MCF 10A (cell line): ENCODE measurements at regions not wholly inside any gene's neighbourhood (a gene's known extent, or its start where the extent isn't known, plus 50 kb on each side); places are given as distances from the start of the nearest gene placed in this dataset.

Experiments
- BruUV-seq: library from RNA; stranded (reverse); fragments of 400-500 nt; replicated peaks from 2 replicates; lab custom pipeline; 2021; lab: Mats Ljungman, UMichigan
- CTCF ChIA-PET: fragments of 300-600 bp; sonication (Branson Sonifier 250); formaldehyde crosslinking; extraction: SDS; loops from one replicate; lab custom pipeline; 2021; ENCODE audit warnings: antibody characterized with exemption, inconsistent platforms; lab: Yijun Ruan, JAX
- POLR2A ChIA-PET: fragments of 300-600, 350-650 bp; sonication (Branson Sonifier 250); formaldehyde crosslinking; extraction: SDS; loops from one replicate; lab custom pipeline; 2020; ENCODE audit warnings: antibody characterized with exemption, inconsistent platforms; lab: Yijun Ruan, JAX
- DNase-seq: peaks from one replicate; pipeline ENCODE4 v3.0.0-alpha.2; 2018; ENCODE audit not compliant: unreplicated experiment
- H3K27ac Mint-ChIP-seq: one replicate; pipeline ENCODE4 v1.8.0; 2022; ENCODE audit warnings: mild to moderate bottlenecking, low read depth, mixed read lengths; ENCODE audit not compliant: unreplicated experiment
- H3K27me3 Mint-ChIP-seq: one replicate; pipeline ENCODE4 v1.8.0; 2022; ENCODE audit warnings: mixed read lengths; ENCODE audit not compliant: insufficient read depth, unreplicated experiment
- H3K36me3 Mint-ChIP-seq: one replicate; pipeline ENCODE4 v1.8.0; 2022; ENCODE audit warnings: mild to moderate bottlenecking, moderate library complexity, mixed read lengths; ENCODE audit not compliant: insufficient read depth, unreplicated experiment
- H3K4me1 Mint-ChIP-seq: one replicate; pipeline ENCODE4 v1.8.0; 2022; ENCODE audit warnings: mixed read lengths; ENCODE audit not compliant: insufficient read depth, unreplicated experiment
- H3K4me3 Mint-ChIP-seq: one replicate; pipeline ENCODE4 v1.8.0; 2022; ENCODE audit warnings: mild to moderate bottlenecking, moderate library complexity, mixed read lengths; ENCODE audit not compliant: unreplicated experiment
- H3K9me3 Mint-ChIP-seq: one replicate; pipeline ENCODE4 v1.8.0; 2022; ENCODE audit warnings: mixed read lengths; ENCODE audit not compliant: unreplicated experiment
- intact Hi-C: fragments of 100-400 bp; cut with micrococcal nuclease; formaldehyde crosslinking; loops from 2 replicates; pipeline ENCODE4 v1.14.1; 2022
- TF ChIP-seq, protein P1 (sequence below): fragments of 200-600 bp; IDR thresholded peaks from one replicate; pipeline ENCODE4 v1.8.0; 2022; ENCODE audit warnings: antibody characterized with exemption, mild to moderate bottlenecking; ENCODE audit not compliant: unreplicated experiment

DNA sequence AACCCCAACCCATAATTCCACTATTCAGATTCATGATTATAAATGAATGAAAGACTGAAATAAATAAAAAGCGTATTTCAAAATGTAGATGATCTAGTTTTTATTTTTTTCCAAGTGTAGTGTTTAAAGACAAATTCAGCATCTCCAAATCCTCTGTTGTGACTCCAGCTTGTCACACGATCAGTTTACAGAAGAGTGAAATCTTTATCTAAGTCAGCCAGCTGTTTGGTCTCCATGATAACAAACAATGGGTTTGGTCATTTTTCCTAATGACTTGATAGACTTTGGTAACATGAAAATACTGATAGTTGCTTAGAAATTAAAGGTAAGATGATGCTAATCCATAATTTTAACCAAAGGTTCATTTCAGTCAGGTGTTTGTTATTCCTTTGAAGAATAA is 114.5 kb upstream of the RASSF8 start:
- no TSS peak for BruUV-seq
- CTCF ChIA-PET, result interaction anchor here (0.7 to 1.0 kb wide), 3 partner anchors 8 to 168 kb away, joined by 3 read pairs; no protein-coding TSS in a partner anchor
- TF ChIP-seq, protein P1, sequence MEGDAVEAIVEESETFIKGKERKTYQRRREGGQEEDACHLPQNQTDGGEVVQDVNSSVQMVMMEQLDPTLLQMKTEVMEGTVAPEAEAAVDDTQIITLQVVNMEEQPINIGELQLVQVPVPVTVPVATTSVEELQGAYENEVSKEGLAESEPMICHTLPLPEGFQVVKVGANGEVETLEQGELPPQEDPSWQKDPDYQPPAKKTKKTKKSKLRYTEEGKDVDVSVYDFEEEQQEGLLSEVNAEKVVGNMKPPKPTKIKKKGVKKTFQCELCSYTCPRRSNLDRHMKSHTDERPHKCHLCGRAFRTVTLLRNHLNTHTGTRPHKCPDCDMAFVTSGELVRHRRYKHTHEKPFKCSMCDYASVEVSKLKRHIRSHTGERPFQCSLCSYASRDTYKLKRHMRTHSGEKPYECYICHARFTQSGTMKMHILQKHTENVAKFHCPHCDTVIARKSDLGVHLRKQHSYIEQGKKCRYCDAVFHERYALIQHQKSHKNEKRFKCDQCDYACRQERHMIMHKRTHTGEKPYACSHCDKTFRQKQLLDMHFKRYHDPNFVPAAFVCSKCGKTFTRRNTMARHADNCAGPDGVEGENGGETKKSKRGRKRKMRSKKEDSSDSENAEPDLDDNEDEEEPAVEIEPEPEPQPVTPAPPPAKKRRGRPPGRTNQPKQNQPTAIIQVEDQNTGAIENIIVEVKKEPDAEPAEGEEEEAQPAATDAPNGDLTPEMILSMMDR, result no peak
- H3K9me3 Mint-ChIP-seq, result no peaks in the 10 kb centered on the region
- H3K4me3 Mint-ChIP-seq, result no peak overlapping the region
- intact Hi-C loops, result no loop called here
- H3K4me1 Mint-ChIP-seq, result peaks cover 8% of the 10 kb centered on the region
- H3K36me3 Mint-ChIP-seq, result no peaks in the 10 kb centered on the region
- no peak for DNase-seq
- no peaks in the 10 kb centered on the region for H3K27me3 Mint-ChIP-seq
- POLR2A ChIA-PET, result no interaction called here
- no peak overlapping the region for H3K27ac Mint-ChIP-seq

DNA sequence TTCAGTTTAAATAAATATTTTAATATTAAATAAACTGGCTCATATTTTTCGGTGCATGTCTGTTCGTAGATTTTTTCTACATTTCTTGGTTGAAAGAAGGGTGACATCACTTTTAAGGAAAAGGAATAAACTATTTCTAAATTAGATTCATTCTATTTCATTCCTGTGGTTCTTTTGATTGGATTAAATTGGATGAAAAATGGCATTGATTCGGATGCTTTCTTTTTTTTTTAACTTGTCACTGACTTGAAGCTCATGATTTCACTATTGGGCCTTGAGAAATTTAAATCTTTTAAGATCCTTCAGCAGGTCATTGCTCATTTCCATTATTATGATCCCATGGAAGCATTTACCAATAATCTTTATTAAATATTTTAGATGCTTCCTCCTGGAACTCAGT is 113.1 kb upstream of the RASSF8 start:
- intact Hi-C loops, result no loop called here
- BruUV-seq, result no TSS peak
- Mint-ChIP-seq H3K4me3 (no peak overlapping the region), H3K27ac (no peak overlapping the region), H3K9me3 (no peaks in the 10 kb centered on the region), H3K36me3 (no peaks in the 10 kb centered on the region), H3K27me3 (no peaks in the 10 kb centered on the region), H3K4me1 (no peaks in the 10 kb centered on the region)
- TF ChIP-seq, protein P1, result no peak
- ChIA-PET POLR2A (no interaction called here), CTCF (no interaction called here)
- no peak for DNase-seq

DNA sequence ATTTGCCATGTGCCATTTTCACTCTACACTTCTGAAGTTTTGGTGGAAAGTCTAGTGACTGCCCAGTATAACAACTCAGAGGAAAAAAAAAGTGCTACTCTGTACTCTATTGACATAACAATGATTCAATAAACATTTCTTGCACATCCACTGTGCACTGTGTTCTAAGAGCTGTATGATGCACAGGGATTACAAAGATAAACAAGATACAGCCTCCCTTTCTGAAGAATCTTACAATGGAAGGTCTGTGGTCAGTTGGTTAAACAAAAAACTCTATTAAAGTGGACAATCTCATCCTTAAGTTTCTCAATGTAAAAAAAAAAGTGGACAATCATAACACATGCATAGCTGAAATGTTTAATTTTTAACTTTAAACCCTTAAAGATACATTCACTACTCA is 105.7 kb upstream of the RASSF8 start:
- intact Hi-C loops, result no loop called here

DNA sequence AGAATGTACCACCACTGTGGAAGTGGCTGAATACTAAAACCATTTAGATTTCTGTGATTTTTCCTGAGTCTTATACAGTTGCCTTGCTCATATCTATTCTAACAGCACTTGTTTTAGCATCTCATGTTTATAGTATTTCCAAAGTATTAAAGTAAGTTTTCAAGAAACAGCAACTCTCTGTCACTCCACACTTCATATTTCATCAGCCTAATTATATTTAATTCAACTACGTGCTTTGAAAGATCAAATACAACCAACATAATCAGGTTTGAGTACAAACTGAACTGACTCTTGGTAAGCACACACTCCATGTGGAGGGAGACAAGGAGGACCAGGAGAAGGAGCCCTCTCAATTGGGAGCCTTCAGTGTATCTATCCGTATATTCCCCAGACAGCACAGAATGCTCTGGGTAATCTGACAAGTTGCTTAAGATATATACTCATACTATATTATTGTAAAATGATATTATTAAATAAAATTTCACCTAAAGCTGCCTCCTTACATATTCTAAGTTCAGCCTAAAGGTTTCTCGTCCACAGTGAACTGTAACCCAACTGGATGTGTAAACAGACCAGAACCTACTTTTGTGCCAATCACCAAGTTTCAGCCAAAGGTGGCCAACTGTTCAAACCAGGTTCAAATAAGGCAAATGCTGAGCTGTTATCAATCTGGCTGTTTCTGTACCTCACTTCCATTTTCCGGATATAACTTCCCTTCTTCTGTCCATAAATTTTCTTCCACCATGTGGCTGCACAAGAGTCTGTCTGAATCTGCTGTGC is 105.0 kb upstream of the RASSF8 start:
- no peak for DNase-seq

More for the DNA sequence above, 105.7 kb upstream of the RASSF8 start:
- ChIA-PET CTCF (interaction anchor here (0.6 kb wide), 2 partner anchors 89 to 778 kb away, joined by 3 to 4 read pairs; no protein-coding TSS in a partner anchor), POLR2A (interaction anchor here (0.8 kb wide), 1 partner anchor 416 kb away, joined by 3 read pairs; no protein-coding TSS in a partner anchor)
- BruUV-seq, result no TSS peak
- Mint-ChIP-seq H3K27ac (no peak overlapping the region), H3K4me1 (peaks cover 15% of the 10 kb centered on the region), H3K27me3 (no peaks in the 10 kb centered on the region), H3K36me3 (no peaks in the 10 kb centered on the region), H3K4me3 (no peak overlapping the region), H3K9me3 (no peaks in the 10 kb centered on the region)
- DNase-seq, result peak; percentile 3
- TF ChIP-seq, protein P1, result no peak

More for the DNA sequence above, 105.0 kb upstream of the RASSF8 start:
- TF ChIP-seq, protein P1, result no peak
- Mint-ChIP-seq H3K4me1 (peaks cover 15% of the 10 kb centered on the region), H3K27me3 (no peaks in the 10 kb centered on the region), H3K4me3 (no peak overlapping the region), H3K27ac (no peak overlapping the region), H3K9me3 (no peaks in the 10 kb centered on the region), H3K36me3 (no peaks in the 10 kb centered on the region)
- intact Hi-C loops, result no loop called here
- BruUV-seq, result no TSS peak
- CTCF ChIA-PET, result interaction anchor here (0.6 kb wide), 1 partner anchor 777 kb away, joined by 4 read pairs; no protein-coding TSS in a partner anchor
- POLR2A ChIA-PET, result interaction anchor here (0.8 kb wide), 2 partner anchors 11 to 417 kb away, joined by 3 read pairs; no protein-coding TSS in a partner anchor
